Tibial nerve (tissue), 3 donors: ENCODE measurements at regions not wholly inside any gene's neighbourhood (a gene's known extent, or its start where the extent isn't known, plus 50 kb on each side); places are given as distances from the start of the nearest gene placed in this dataset.

Experiments used
- CTCF ChIP-seq, 5 experiments: fragments of 200-600 bp in 3 of 5; fragments of 450-650 bp in 2 of 5; sonication (generic) in 3 of 5; IDR thresholded peaks; one replicate each; pipeline ENCODE4 v1.5.1; 2016 to 2019; ENCODE audit warnings: antibody characterized with exemption in 5 of 5, mild to moderate bottlenecking in 3 of 5, moderate library complexity in 2 of 5
- POLR2A ChIP-seq, 2 donors: fragments of 450-650 bp; IDR thresholded peaks; one replicate each; pipeline ENCODE4 v1.6.1; 2017; ENCODE audit warnings: antibody characterized with exemption in 2 of 2, mild to moderate bottlenecking in 2 of 2, moderate library complexity in 2 of 2

GRCh38 chr18:44536046-44536445 lies 144.6 kb upstream of the SETBP1 start:
- no peak for TF ChIP-seq CTCF (IDR thresholded peaks at IDR 0.05)
- TF ChIP-seq POLR2A (IDR thresholded peaks at IDR 0.05) = no peak
